ELR (cell line): ENCODE measurements at regions not wholly inside any gene's neighbourhood (a gene's known extent, or its start where the extent isn't known, plus 50 kb on each side); places are given as distances from the start of the nearest gene placed in this dataset.

Experiments used
- DNase-seq: peaks from one replicate; pipeline ENCODE4 v3.0.0-alpha.2; 2015; ENCODE audit warnings: low read depth

- DNase-seq, result no peak
Observed at GRCh38 chr3:73697020-73697419, 72.3 kb upstream of the PDZRN3 start.

- no peak for DNase-seq
Observed at GRCh38 chr3:73695841-73696240, 71.1 kb upstream of the PDZRN3 start.

GRCh38 chr3:73694983-73695757 lies 70.4 kb upstream of the PDZRN3 start:
- no peak for DNase-seq

GRCh38 chr3:73687106-73688004 lies 62.6 kb upstream of the PDZRN3 start:
- no peak for DNase-seq

- DNase-seq, result no peak
Observed at GRCh38 chr3:73685061-73685460, 60.3 kb upstream of the PDZRN3 start.

GRCh38 chr3:73683706-73684105 lies 59.0 kb upstream of the PDZRN3 start:
- DNase-seq, result no peak

GRCh38 chr3:73681610-73682009 lies 56.9 kb upstream of the PDZRN3 start:
- peak; percentile 46 for DNase-seq

- DNase-seq, result no peak
Observed at GRCh38 chr3:73681198-73681597, 56.5 kb upstream of the PDZRN3 start.

- DNase-seq, result no peak
Observed at GRCh38 chr3:73680391-73681095, 55.8 kb upstream of the PDZRN3 start.

- DNase-seq, result no peak
Observed at GRCh38 chr3:73677336-73678024, 52.7 kb upstream of the PDZRN3 start.
